ENCODE measurements at regions not wholly inside any gene's neighbourhood (a gene's known extent, or its start where the extent isn't known, plus 50 kb on each side); places are given as distances from the start of the nearest gene placed in this dataset.

DNA sequence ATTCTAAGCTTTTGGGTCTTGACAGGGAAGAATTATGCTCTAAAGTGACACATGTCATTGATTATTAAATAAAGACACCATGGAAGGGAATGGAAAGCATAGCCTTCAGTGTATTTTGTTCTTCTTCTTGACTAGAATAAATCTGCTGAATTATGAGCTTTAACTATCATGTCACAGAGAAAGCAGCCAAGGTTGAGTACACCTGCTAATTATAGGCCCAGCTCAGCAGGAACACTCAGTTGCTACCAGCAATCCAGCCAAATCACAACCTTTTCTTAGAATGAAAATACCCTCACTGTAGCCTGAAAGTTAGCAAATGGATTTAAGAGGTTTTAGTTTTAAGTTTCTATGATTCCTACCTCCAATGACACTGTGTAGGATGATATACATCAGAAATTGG is 225.3 kb upstream of the RHOBTB1 start:
- FAIRE-seq (no peak), DNase-seq (no peak)
- TF ChIP-seq, protein P1, sequence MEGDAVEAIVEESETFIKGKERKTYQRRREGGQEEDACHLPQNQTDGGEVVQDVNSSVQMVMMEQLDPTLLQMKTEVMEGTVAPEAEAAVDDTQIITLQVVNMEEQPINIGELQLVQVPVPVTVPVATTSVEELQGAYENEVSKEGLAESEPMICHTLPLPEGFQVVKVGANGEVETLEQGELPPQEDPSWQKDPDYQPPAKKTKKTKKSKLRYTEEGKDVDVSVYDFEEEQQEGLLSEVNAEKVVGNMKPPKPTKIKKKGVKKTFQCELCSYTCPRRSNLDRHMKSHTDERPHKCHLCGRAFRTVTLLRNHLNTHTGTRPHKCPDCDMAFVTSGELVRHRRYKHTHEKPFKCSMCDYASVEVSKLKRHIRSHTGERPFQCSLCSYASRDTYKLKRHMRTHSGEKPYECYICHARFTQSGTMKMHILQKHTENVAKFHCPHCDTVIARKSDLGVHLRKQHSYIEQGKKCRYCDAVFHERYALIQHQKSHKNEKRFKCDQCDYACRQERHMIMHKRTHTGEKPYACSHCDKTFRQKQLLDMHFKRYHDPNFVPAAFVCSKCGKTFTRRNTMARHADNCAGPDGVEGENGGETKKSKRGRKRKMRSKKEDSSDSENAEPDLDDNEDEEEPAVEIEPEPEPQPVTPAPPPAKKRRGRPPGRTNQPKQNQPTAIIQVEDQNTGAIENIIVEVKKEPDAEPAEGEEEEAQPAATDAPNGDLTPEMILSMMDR (IDR thresholded peaks at IDR 0.05; ENCODE audit: borderline replicate concordance, extremely low read depth, insufficient read depth), result no peak
- peaks cover 0 to 5% (median 0%) of the 10 kb centered on the region in 3 donors for H3K9me3 ChIP-seq (ENCODE audit: control insufficient read depth in 2 of 3, insufficient read depth in 1 of 3, low read length in 3 of 3)
- H3K36me3 ChIP-seq (ENCODE audit: control insufficient read depth in 2 of 3, insufficient read depth in 3 of 3, low read length in 3 of 3), result no peaks in the 10 kb centered on the region
- H3K27ac ChIP-seq (ENCODE audit: low read depth in 2 of 2, low read length in 2 of 2), result no peak overlapping the region
- no peak overlapping the region for H3K4me3 ChIP-seq (ENCODE audit: low read length in 3 of 3)
- H3K4me1 ChIP-seq (ENCODE audit: control insufficient read depth in 2 of 3, insufficient read depth in 2 of 3, low read depth in 1 of 3, low read length in 3 of 3), result peaks cover 0 to 2% (median 0%) of the 10 kb centered on the region in 3 donors
- intact Hi-C loops (cut with DNase I), result no loop called here
- H3K9ac ChIP-seq (ENCODE audit: low read length in 3 of 3), result no peak overlapping the region
- H3K27me3 ChIP-seq (ENCODE audit: control insufficient read depth, insufficient read depth, low read length), result no peaks in the 10 kb centered on the region

DNA sequence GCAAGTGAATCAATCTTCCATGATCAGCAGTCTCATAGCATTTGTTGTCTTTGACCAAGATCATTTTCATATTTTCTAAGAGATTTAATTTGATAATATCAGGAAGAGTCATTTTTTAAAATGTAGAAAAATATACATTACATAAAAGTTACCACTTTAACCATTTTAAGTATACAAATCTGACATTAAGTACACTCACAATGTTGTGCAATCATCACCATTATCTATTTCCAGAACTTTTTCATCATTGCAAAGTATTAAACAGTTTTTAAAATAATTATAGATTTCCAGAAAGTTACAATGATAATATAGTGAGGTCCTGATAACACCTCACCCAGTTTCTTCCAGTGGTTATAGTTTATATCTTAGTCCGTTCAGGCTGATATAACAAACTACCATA is 222.5 kb upstream of the RHOBTB1 start:
- peaks cover 0 to 2% (median 0%) of the 10 kb centered on the region in 3 donors for H3K4me1 ChIP-seq (ENCODE audit: control insufficient read depth in 2 of 3, insufficient read depth in 2 of 3, low read depth in 1 of 3, low read length in 3 of 3)
- intact Hi-C loops (cut with DNase I), result no loop called here
- H3K9me3 ChIP-seq (ENCODE audit: control insufficient read depth in 2 of 3, insufficient read depth in 1 of 3, low read length in 3 of 3), result peaks cover 0 to 5% (median 0%) of the 10 kb centered on the region in 3 donors
- TF ChIP-seq, protein P1 (IDR thresholded peaks at IDR 0.05; ENCODE audit: borderline replicate concordance, extremely low read depth, insufficient read depth), result no peak
- no peaks in the 10 kb centered on the region for H3K27me3 ChIP-seq (ENCODE audit: control insufficient read depth, insufficient read depth, low read length)
- H3K36me3 ChIP-seq (ENCODE audit: control insufficient read depth in 2 of 3, insufficient read depth in 3 of 3, low read length in 3 of 3), result no peaks in the 10 kb centered on the region
- no peak for DNase-seq
- H3K4me3 ChIP-seq (ENCODE audit: low read length in 3 of 3), result no peak overlapping the region
- peak; percentile 75 for FAIRE-seq
- H3K27ac ChIP-seq (ENCODE audit: low read depth in 2 of 2, low read length in 2 of 2), result no peak overlapping the region
- H3K9ac ChIP-seq (ENCODE audit: low read length in 3 of 3), result no peak overlapping the region

DNA sequence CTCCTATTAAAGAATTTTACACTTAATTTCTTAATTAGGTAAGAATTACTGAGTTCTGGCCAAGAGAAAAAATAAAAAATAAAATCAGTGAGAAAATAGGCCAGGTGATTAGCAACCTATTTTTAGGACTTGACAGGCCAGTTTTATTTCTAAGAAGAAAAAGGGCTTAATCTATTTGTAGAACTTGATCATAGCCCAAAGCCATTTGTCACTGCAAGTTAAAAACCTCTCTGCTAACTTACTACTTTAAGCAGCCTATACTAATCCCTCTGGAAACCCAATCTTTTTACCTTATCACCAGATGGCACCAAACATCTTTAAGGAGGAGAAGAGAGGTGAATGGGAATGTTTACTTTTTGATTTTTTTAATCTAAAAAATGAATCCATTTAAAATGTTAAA is 222.1 kb upstream of the RHOBTB1 start:
- Histone ChIP-seq H3K4me3 (ENCODE audit: low read length in 3 of 3) (no peak overlapping the region), H3K9ac (ENCODE audit: low read length in 3 of 3) (no peak overlapping the region), H3K27ac (ENCODE audit: low read depth in 2 of 2, low read length in 2 of 2) (no peak overlapping the region), H3K4me1 (ENCODE audit: control insufficient read depth in 2 of 3, insufficient read depth in 2 of 3, low read depth in 1 of 3, low read length in 3 of 3) (peaks cover 0 to 2% (median 0%) of the 10 kb centered on the region in 3 donors), H3K27me3 (ENCODE audit: control insufficient read depth, insufficient read depth, low read length) (no peaks in the 10 kb centered on the region), H3K9me3 (ENCODE audit: control insufficient read depth in 2 of 3, insufficient read depth in 1 of 3, low read length in 3 of 3) (peaks cover 0 to 5% (median 0%) of the 10 kb centered on the region in 3 donors), H3K36me3 (ENCODE audit: control insufficient read depth in 2 of 3, insufficient read depth in 3 of 3, low read length in 3 of 3) (no peaks in the 10 kb centered on the region)
- no peak for FAIRE-seq
- no peak for DNase-seq
- TF ChIP-seq, protein P1 (IDR thresholded peaks at IDR 0.05; ENCODE audit: borderline replicate concordance, extremely low read depth, insufficient read depth), result no peak
- intact Hi-C loops (cut with DNase I), result no loop called here

All from kidney (tissue), 13 donors.